RPMI8226 (cell line): ENCODE measurements at regions not wholly inside any gene's neighbourhood (a gene's known extent, or its start where the extent isn't known, plus 50 kb on each side); places are given as distances from the start of the nearest gene placed in this dataset.
A peak's percentile ranks its signal among the peaks of the same experiment; 100 is the strongest.

Source experiments
- DNase-seq: peaks from one replicate; pipeline ENCODE4 v3.0.0-alpha.2; 2015

- no peak for DNase-seq
Measured at GRCh38 chr6:164273491-164273890, 859.0 kb downstream of the QKI start.

DNA sequence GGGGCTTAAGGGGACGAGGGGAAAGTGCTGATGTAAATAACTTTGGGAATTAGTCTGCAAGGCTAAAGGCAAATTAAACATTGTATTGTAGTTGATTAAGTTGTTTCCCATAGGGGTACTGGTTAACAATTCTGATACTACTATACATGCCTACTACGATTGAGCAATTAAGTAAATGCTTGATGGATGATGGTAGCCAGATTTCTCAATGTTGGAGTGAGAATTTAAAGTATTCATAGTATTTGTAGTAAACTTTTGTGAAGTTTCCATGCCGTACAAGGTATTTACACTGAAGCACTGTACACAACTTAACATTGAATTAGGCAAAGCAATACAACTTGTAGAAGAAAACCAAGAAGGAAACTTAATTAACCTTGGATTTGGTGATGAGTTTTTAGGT lies 852.3 kb downstream of the QKI start:
- no peak for DNase-seq

GRCh38 chr6:164262348-164262747 lies 847.8 kb downstream of the QKI start:
- no peak for DNase-seq

DNA sequence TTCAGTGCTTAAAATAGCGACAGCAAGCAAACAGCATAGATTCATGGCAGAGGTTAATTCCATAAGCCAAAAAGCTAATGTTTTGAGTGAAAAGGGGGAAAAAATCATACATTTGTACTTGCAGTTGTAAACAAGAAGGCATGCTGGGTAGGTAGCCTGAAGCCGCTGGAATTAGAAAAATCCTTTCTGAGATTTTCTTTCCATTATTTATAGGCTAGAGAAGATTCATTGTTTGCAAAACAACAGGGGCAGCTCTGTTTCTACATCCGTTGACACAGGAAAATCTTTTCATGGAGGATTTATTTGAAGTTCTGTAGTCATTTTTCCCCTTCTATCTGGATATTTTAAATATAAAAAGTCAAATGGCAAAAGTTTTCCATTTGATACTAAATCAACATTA lies 843.9 kb downstream of the QKI start:
- no peak for DNase-seq

DNA sequence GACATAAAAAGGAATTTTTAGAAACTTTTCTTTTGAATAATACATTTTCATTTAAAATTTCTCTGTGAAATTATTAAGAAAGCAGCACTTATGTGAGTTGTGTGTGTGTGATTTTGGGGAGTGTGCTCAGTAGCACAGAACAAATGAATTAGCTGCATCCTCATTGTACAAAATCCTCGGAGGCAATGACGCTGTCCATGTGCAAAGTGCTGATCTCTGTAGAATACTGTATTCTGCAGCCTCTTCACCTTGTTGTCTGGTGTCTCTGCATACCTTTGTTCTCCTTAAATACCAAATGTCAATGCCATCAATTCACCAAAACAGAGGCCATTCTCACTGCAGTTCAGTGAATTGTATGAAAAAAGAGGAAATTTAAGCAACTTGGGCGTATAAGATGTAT lies 838.4 kb downstream of the QKI start:
- DNase-seq, result no peak

DNA sequence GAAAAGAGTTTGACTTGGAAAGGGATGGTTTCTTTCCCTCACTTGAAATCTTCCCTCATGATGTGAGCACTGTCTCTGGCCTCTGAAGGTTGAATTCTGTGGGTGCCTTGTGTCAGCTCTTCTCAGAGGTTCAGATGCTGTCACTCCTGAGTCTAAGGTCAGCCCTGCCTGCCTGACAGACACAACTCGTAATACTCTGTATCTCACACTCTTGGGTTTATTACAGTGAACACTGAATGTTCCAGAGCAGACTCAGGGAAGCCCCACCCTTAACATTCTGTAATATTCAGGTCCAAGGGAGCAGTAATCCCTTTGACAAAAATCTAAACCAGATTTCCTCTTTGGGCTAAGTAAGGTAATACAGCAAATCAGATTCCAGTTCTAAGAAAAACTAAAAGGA lies 837.8 kb downstream of the QKI start:
- DNase-seq, result no peak

GRCh38 chr6:164247106-164247505 lies 832.6 kb downstream of the QKI start:
- DNase-seq, result no peak

- no peak for DNase-seq
Measured at GRCh38 chr6:164246082-164246481, 831.6 kb downstream of the QKI start.

- DNase-seq, result no peak
Measured at GRCh38 chr6:164243949-164244348, 829.4 kb downstream of the QKI start.

- no peak for DNase-seq
Measured at GRCh38 chr6:164243012-164243610, 828.6 kb downstream of the QKI start.

- no peak for DNase-seq
Measured at GRCh38 chr6:164230804-164231203, 816.3 kb downstream of the QKI start.

GRCh38 chr6:164230259-164230658 lies 815.7 kb downstream of the QKI start:
- no peak for DNase-seq

DNA sequence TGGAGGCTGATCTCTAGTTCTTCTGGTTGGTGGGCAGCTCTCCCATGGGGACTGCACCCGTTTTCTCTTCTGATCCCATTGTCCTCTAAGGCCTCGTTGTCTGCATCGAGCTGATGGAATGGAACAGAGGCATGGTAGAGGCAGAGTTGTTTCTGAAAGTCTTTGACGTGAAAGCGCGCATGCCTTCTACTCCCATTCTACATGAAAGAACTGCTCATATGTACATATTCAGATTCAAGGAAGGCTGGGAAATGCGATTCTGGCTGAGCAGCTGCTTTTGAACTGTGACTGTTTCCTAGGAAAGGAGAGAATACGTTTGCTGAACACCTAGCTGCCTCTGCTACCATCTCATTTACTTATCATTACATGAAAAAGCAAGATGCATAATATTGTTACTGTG lies 815.2 kb downstream of the QKI start:
- DNase-seq, result no peak

- DNase-seq, result no peak
Measured at GRCh38 chr6:164227952-164228522, 813.5 kb downstream of the QKI start.

DNA sequence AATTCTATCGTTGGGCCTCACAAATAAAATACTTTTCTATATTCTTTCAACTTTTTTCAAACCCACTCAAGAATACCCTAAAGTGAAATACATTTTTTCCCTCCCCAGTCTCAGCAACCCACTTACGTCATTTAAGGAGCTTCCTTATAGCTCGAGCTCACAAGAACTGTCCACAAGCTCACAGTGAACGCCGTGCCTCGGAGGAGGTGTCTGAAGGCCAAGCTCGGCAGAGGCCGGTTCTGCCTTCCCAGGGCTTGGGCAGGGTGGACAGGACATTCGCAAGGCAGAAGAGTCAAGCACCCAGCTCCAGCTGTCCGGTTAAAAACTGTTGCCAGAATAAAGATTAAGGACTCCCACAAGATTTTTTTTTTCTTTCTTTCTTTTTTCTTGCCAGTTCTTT lies 802.3 kb downstream of the QKI start:
- no peak for DNase-seq

GRCh38 chr6:164216368-164216767 lies 801.9 kb downstream of the QKI start:
- DNase-seq, result peak; percentile 15

DNA sequence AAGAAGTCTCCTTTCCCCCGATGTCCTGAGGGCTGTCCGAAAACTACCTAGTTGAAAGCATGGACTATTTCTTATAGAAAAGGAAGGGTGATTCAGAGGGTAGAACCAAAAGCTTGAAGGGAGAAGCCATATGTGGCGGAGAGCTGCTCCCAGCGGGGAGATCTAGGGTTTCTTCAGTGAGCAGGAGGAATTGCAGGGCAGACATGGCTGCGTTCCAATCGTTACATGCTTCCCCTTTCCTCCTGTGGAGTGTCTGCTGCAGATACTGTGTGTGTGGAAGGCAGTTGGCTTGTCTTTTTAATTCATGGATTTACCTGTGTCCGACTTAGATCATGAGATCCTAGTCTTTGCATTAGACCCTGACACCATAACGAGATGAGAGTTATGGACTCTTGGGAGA lies 799.5 kb downstream of the QKI start:
- peak; percentile 4 for DNase-seq

GRCh38 chr6:164211254-164211653 lies 796.7 kb downstream of the QKI start:
- no peak for DNase-seq

DNA sequence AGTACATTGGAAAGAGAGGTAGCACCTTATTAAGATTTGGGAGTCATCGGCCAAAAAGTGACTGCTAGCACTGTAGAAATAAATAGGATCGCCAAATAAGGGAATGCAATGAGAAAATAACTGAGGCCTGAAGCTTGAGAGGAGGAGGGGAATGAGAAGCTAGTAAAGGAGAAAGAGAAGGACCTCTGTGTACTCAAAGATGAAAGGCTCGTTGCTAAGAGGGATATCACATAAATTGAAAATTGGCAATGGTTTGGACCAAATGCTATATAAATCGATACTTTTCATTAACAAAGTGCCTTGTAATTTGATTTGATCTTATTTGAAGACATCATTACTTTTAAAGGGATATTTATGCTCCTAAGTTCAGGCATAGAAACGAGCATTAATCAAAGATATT lies 796.3 kb downstream of the QKI start:
- no peak for DNase-seq

- no peak for DNase-seq
Measured at GRCh38 chr6:164210323-164210722, 795.8 kb downstream of the QKI start.

GRCh38 chr6:164208371-164208770 lies 793.9 kb downstream of the QKI start:
- no peak for DNase-seq

DNA sequence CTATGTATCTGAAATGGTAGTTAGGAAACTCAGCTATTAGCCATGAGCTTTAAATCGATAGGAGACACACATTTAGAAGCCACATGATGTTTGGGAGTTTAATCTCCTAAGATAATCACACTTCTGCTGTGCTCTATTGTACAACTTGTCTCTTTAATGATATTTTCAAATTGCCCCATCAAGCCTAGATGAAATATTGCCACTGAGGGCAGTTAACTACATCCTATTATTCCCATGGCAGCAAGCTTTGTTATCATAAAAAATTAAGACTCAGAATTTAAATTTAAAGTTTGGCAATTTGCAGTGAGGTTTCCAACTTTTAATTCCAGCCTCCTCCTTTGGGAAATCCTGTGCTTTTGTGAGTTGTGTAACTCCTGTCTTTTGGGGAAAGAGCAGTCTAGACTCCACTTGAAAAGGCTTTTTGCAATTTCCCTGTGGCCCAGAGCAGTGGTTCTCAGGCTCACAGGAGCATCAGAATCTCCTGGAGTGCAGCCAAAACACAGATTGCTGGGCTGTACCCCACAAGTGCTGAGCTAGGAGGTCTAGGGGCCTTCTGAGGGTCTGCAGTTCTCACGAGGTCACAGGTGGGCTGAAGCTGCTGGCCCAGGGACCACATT lies 792.4 kb downstream of the QKI start:
- DNase-seq, result no peak

DNA sequence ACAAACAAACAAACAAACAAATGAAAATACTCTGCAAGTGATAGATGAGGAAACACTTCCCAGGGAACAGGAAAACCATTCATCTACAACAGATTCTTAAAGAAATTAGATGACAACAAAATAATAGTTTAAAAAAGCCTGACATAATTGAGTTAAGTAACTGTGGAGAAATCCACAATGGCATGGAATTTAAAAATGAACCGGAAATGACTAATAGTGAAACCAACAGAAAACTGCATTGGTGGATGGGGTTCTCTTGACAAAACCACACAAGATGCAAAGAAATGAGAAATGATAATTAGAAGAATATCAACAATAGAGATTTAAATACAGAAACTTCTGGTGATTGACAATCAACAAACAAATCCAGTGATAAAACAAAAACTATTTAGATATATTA lies 785.6 kb downstream of the QKI start:
- peak; percentile 8 for DNase-seq

DNA sequence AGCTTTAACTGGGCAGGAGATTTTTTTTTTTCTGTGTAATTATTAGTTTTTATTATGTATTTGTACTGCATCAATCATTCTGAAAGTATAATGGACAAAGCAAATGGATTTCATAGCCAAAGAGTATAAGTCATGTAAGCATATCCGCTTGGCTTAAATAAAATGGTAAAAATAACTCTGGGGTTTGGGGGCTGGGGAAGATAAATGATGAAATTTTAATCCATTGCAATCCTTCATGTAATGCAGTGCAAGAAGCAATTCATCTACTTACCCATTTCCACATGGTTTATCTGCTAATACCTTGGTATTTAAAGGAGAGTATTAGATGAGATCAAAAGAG lies 781.4 kb downstream of the QKI start:
- DNase-seq, result no peak

- DNase-seq, result no peak
Measured at GRCh38 chr6:164195278-164195941, 780.9 kb downstream of the QKI start.
